Activated T-cell treated with anti-CD3 and anti-CD28 coated beads, Interleukin-2, amount 50 U/mL, for 4 hours (primary cell): ENCODE measurements at regions not wholly inside any gene's neighbourhood (a gene's known extent, or its start where the extent isn't known, plus 50 kb on each side); places are given as distances from the start of the nearest gene placed in this dataset.

Experiments used
- ATAC-seq, 2 donors: fragments of 200-7000 bp; cut with Tn5 transposase; one replicate each; pipeline ENCODE4 v1.10.0; 2021
- DNase-seq: peaks from one replicate; pipeline ENCODE4 v3.0.0-alpha.2; 2020
- H3K27me3 Mint-ChIP-seq: one replicate; pipeline ENCODE4 v1.8.0; 2021; ENCODE audit warnings: low read depth, mixed read lengths
- H3K36me3 Mint-ChIP-seq: one replicate; pipeline ENCODE4 v1.8.0; 2022; ENCODE audit warnings: mixed read lengths; ENCODE audit not compliant: insufficient read depth
- H3K4me1 Mint-ChIP-seq: one replicate; pipeline ENCODE4 v1.8.0; 2021; ENCODE audit warnings: low read depth, mixed read lengths
- H3K4me3 Mint-ChIP-seq: one replicate; pipeline ENCODE4 v1.8.0; 2021; ENCODE audit warnings: mild to moderate bottlenecking, moderate library complexity, mixed read lengths
- H3K9me3 Mint-ChIP-seq: one replicate; pipeline ENCODE4 v1.8.0; 2021; ENCODE audit warnings: mixed read lengths

DNA sequence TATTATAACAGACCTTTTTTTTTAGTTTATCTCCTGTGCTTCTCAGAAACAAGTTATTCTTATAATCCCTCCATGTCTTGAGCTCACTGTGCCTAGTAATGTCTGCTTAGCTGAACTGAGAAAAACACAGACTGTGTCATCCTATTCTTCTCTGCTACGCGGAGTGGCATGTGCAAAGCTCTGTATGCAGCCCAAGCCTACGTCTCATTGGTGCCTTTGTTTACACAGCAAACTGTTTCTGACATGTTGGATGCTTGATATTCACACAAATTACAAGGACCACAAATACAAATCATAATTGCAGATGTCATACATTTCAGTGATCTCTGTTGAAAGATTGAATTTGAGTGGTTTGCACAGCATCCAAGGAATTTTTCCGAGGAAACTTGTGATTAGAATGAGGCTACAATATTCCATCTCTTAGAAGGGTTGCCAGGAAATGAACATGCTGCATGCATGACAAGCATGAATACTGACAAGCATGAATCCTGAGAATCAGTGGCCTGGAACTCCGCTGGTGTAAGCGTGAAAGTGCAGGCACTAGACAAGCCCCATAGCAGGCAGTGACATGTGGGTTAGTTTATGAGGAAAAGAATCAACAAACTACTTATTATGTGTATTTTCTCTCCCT is 128.4 kb upstream of the SGK1 start:
- no peak for ATAC-seq
- H3K9me3 Mint-ChIP-seq: no peaks in the 10 kb centered on the region
- no peak overlapping the region for H3K4me3 Mint-ChIP-seq
- no peak for DNase-seq
- H3K36me3 Mint-ChIP-seq: no peaks in the 10 kb centered on the region
- no peaks in the 10 kb centered on the region for H3K27me3 Mint-ChIP-seq
- peaks cover 14% of the 10 kb centered on the region for H3K4me1 Mint-ChIP-seq

DNA sequence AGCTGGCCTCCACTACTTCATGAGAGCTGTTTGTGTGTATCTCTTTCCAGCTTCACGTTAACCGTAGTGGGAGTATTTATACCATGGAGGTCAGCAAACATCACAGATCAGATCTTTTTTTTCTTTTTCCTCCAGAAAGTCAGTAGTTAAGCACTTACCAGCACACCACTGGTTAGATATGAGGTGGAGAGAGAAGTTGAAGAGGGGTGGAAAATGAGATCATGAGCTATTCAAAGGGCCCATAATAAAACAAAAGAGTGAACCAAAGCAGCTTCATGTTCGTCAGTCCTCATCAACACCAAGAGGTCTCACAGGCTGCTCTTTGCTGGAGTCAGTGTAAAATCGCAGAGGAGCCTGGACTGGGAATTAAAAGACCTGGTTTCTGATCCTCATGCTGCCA is 125.1 kb upstream of the SGK1 start:
- DNase-seq (no peak), ATAC-seq (no peak)
- Mint-ChIP-seq H3K36me3 (no peaks in the 10 kb centered on the region), H3K4me1 (peaks cover 10% of the 10 kb centered on the region), H3K9me3 (no peaks in the 10 kb centered on the region), H3K4me3 (no peak overlapping the region), H3K27me3 (no peaks in the 10 kb centered on the region)

- H3K36me3 Mint-ChIP-seq: no peaks in the 10 kb centered on the region
- no peaks in the 10 kb centered on the region for H3K9me3 Mint-ChIP-seq
- H3K4me3 Mint-ChIP-seq: no peak overlapping the region
- no peak for DNase-seq
- ATAC-seq: no peak
- peaks cover 12% of the 10 kb centered on the region for H3K4me1 Mint-ChIP-seq
- H3K27me3 Mint-ChIP-seq: no peaks in the 10 kb centered on the region
Observed at GRCh38 chr6:134442073-134442472, 124.2 kb upstream of the SGK1 start.

DNA sequence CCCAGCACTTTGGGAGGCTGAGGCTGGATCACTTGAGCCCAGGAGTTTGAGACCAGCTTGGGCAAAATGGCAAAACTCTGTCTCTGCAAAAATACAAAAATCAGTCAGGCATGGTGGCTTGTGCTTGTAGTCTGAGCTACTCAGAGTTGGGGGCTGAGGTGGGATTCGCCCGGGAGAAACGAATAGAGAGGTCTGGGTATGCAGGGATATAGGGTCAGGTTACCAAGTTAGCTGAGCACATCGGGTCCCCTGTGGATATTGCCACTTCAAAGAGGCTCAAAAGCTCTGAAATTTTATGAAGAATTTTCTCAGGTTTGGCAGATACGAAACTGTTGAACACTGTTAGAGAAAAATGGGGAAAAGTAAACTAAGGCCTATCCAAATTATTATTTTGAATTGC is 120.9 kb upstream of the SGK1 start:
- H3K36me3 Mint-ChIP-seq: no peaks in the 10 kb centered on the region
- no peaks in the 10 kb centered on the region for H3K9me3 Mint-ChIP-seq
- H3K27me3 Mint-ChIP-seq: no peaks in the 10 kb centered on the region
- ATAC-seq (no peak), DNase-seq (no peak)
- H3K4me1 Mint-ChIP-seq: peaks cover 32% of the 10 kb centered on the region
- H3K4me3 Mint-ChIP-seq: no peak overlapping the region

DNA sequence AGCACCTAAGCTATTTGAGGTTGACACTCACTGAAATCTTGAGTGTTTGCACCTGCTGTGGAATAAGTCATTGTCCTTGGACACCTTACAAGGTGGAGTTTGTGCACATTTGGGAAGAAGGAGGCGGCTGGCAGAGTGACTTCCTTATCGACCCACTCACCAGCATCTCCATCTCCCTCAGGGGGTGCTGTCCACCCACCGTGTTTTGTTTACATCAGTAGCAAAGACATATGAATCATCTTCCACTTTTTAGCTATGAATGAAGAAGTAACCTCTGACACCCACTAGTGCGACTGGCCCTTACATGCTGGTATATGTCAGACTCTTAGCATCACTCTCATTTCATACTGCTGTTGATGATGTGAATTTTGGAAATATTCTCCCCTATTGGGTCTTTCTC is 119.5 kb upstream of the SGK1 start:
- no peaks in the 10 kb centered on the region for H3K36me3 Mint-ChIP-seq
- no peak for DNase-seq
- H3K9me3 Mint-ChIP-seq: no peaks in the 10 kb centered on the region
- ATAC-seq: peak; percentile 68 to 73
- peak overlapping the region; percentile 59 for H3K4me3 Mint-ChIP-seq
- H3K27me3 Mint-ChIP-seq: no peaks in the 10 kb centered on the region
- peaks cover 32% of the 10 kb centered on the region for H3K4me1 Mint-ChIP-seq

DNA sequence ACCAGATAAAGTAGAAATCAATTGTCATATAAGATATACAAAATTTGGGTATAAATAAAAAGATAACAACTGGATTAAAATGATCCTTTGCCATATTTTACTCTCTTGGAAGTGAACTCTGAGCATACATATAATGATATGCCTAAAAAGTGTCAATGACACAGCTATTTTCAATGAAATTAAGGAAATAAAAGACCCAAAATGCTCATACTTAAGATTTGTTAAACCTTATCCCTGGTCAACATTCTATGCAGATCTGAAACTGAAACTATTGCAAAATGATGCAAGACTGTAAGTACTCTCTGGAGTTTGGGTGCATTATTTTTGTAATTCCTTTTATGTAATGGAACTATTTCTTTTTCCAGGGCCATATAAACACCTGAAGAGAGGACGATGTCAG is 119.0 kb upstream of the SGK1 start:
- Mint-ChIP-seq H3K27me3 (no peaks in the 10 kb centered on the region), H3K4me3 (peak overlapping the region; percentile 60)

DNA sequence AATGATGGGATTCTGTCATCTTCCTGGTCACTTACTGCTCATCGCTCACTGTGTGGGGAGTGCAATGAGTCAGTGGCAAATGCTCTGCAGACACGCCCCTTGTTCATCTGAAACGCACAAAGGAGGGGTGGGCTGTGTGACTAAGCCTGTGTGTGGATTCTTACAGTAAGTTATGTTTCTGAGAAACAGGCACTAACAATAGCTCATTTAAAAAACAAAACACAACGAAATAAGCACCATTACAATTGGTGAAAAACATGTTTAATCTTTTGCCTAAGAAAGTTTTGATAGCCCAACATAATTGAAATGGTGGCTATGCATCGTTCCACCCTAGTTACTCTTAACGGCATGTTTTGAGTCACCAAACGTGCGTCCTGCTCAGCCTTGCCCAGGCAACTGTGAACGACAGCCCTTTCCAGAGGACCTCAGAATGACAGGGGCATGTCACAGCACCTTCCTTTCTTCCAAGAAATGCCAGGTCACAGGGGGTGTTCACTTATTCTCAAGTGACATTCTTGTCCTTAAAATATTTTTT is 118.4 kb upstream of the SGK1 start:
- no peaks in the 10 kb centered on the region for H3K36me3 Mint-ChIP-seq
- peak; percentile 93 to 94 for ATAC-seq
- peak overlapping the region; percentile 60 for H3K4me3 Mint-ChIP-seq
- DNase-seq: peak; percentile 65
- H3K4me1 Mint-ChIP-seq: peaks cover 32% of the 10 kb centered on the region
- H3K27me3 Mint-ChIP-seq: no peaks in the 10 kb centered on the region
- no peaks in the 10 kb centered on the region for H3K9me3 Mint-ChIP-seq

More for the DNA sequence above, 119.0 kb upstream of the SGK1 start:
- DNase-seq: no peak
- Mint-ChIP-seq H3K36me3 (no peaks in the 10 kb centered on the region), H3K4me1 (peaks cover 32% of the 10 kb centered on the region), H3K9me3 (no peaks in the 10 kb centered on the region)
- ATAC-seq: no peak

- no peaks in the 10 kb centered on the region for H3K27me3 Mint-ChIP-seq
- no peaks in the 10 kb centered on the region for H3K9me3 Mint-ChIP-seq
- H3K36me3 Mint-ChIP-seq: no peaks in the 10 kb centered on the region
- DNase-seq (no peak), ATAC-seq (peak; percentile 10 to 16)
- peak overlapping the region; percentile 60 for H3K4me3 Mint-ChIP-seq
- H3K4me1 Mint-ChIP-seq: peaks cover 32% of the 10 kb centered on the region
Observed at GRCh38 chr6:134435814-134436280, 117.9 kb upstream of the SGK1 start.

GRCh38 chr6:134434019-134434942 is 116.4 kb upstream of the SGK1 start:
- Mint-ChIP-seq H3K4me3 (no peak overlapping the region), H3K4me1 (peaks cover 32% of the 10 kb centered on the region), H3K27me3 (no peaks in the 10 kb centered on the region), H3K9me3 (no peaks in the 10 kb centered on the region), H3K36me3 (no peaks in the 10 kb centered on the region)
- ATAC-seq: no peak
- no peak for DNase-seq

DNA sequence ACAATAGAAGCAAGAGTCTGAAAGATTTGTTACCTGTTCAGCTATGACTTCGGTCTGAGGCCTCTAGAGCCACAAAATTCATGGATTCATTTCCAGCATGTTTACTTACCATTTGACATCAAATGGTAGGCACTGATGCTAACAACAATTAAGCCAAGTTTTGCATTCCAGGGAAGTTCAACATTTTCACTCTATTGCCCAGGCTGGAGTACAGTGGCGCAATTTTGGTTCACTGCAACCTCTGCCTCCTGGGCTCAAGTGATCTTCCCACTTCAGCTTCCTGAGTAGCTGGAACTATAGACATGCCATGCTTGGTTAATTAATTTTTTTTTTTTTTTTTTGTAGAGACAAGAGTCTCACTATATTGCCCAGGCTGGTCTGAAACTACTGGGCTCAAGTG is 114.1 kb upstream of the SGK1 start:
- Mint-ChIP-seq H3K4me1 (peaks cover 23% of the 10 kb centered on the region), H3K36me3 (no peaks in the 10 kb centered on the region), H3K4me3 (no peak overlapping the region), H3K27me3 (no peaks in the 10 kb centered on the region), H3K9me3 (no peaks in the 10 kb centered on the region)
- DNase-seq: no peak
- ATAC-seq: no peak

- Mint-ChIP-seq H3K4me1 (peaks cover 17% of the 10 kb centered on the region), H3K36me3 (no peaks in the 10 kb centered on the region), H3K4me3 (no peak overlapping the region), H3K9me3 (no peaks in the 10 kb centered on the region), H3K27me3 (no peaks in the 10 kb centered on the region)
- no peak for ATAC-seq
- no peak for DNase-seq
Observed at GRCh38 chr6:134431421-134431859, 113.5 kb upstream of the SGK1 start.

DNA sequence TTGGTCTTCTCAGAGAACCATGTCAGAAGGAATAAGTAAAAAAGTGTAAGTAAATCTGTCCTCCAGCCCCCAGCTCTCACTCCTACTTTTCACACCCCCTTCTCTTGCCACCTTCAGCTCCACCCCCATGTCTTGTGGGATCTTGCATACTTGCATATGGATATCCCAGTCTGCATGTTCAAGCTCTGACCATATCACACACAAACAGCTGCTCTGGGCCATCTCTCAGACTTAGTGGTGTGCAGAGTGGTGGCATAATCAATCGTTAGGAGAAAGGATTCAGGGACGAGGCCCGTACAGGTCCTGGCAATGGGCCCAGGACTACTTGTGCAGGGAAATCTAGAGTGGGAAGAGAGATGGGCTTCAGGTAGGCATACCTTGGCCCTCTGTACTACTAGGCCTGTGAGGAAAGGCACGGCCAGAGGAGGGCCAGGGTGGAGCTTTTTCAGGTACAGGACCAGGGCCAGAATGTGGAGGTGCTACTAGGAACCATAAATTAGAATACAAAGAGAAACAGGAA is 112.0 kb upstream of the SGK1 start:
- DNase-seq (no peak), ATAC-seq (no peak)
- no peaks in the 10 kb centered on the region for H3K27me3 Mint-ChIP-seq
- H3K36me3 Mint-ChIP-seq: no peaks in the 10 kb centered on the region
- peaks cover 7% of the 10 kb centered on the region for H3K4me1 Mint-ChIP-seq
- H3K4me3 Mint-ChIP-seq: no peak overlapping the region
- H3K9me3 Mint-ChIP-seq: no peaks in the 10 kb centered on the region

DNA sequence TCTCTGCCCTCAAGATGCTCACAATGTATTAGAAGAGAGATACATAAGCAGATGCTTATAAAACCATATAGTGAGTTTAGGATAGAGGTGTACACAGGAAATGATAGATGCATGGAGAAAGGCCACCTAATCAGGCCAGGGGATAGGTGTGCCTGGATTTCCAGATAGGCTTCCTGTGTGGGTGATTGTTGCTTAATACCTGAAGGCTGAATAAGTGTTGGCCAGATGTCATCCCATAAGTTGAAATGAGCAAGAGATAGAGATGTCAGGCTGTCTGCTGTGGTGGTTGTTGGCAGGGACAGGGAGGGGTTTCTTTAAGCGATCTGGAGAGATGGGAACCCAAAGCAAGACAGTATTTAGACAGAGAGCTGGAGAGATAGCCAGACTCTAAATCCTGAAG is 109.8 kb upstream of the SGK1 start:
- no peaks in the 10 kb centered on the region for H3K27me3 Mint-ChIP-seq
- ATAC-seq (no peak), DNase-seq (no peak)
- no peaks in the 10 kb centered on the region for H3K36me3 Mint-ChIP-seq
- H3K4me1 Mint-ChIP-seq: peaks cover 2% of the 10 kb centered on the region
- H3K4me3 Mint-ChIP-seq: no peak overlapping the region
- no peaks in the 10 kb centered on the region for H3K9me3 Mint-ChIP-seq

- ATAC-seq (no peak), DNase-seq (no peak)
- no peaks in the 10 kb centered on the region for H3K27me3 Mint-ChIP-seq
- H3K36me3 Mint-ChIP-seq: no peaks in the 10 kb centered on the region
- H3K4me1 Mint-ChIP-seq: peaks cover 2% of the 10 kb centered on the region
- no peaks in the 10 kb centered on the region for H3K9me3 Mint-ChIP-seq
- no peak overlapping the region for H3K4me3 Mint-ChIP-seq
Observed at GRCh38 chr6:134426623-134427022, 108.7 kb upstream of the SGK1 start.
